HPDE6-E6E7 (cell line): ENCODE measurements at regions not wholly inside any gene's neighbourhood (a gene's known extent, or its start where the extent isn't known, plus 50 kb on each side); places are given as distances from the start of the nearest gene placed in this dataset.

Experiments used
- DNase-seq: peaks from one replicate; pipeline ENCODE4 v3.0.0; 2011; ENCODE audit warnings: missing footprints; ENCODE audit errors: extremely low spot score

- no peak for DNase-seq
Measured at GRCh38 chr2:5751873-5752482, 59.8 kb downstream of the SOX11 start.

GRCh38 chr2:5756272-5756671, 64.1 kb downstream of the SOX11 start:
- DNase-seq, result no peak

GRCh38 chr2:5758346-5758745, 66.2 kb downstream of the SOX11 start:
- no peak for DNase-seq

GRCh38 chr2:5759949-5760348, 67.8 kb downstream of the SOX11 start:
- no peak for DNase-seq

- DNase-seq, result no peak
Measured at GRCh38 chr2:5763531-5763930, 71.3 kb downstream of the SOX11 start.

GRCh38 chr2:5764041-5764440, 71.9 kb downstream of the SOX11 start:
- DNase-seq, result no peak

GRCh38 chr2:5766056-5766455, 73.9 kb downstream of the SOX11 start:
- DNase-seq, result no peak

- DNase-seq, result no peak
Measured at GRCh38 chr2:5766561-5766960, 74.4 kb downstream of the SOX11 start.

- DNase-seq, result no peak
Measured at GRCh38 chr2:5777131-5777535, 84.9 kb downstream of the SOX11 start.

GRCh38 chr2:5781679-5782078, 89.5 kb downstream of the SOX11 start:
- DNase-seq, result no peak

GRCh38 chr2:5782103-5782502, 89.9 kb downstream of the SOX11 start:
- DNase-seq, result no peak

GRCh38 chr2:5788447-5788846, 96.3 kb downstream of the SOX11 start:
- no peak for DNase-seq

- no peak for DNase-seq
Measured at GRCh38 chr2:5791371-5791770, 99.2 kb downstream of the SOX11 start.

GRCh38 chr2:5794012-5794411, 101.8 kb downstream of the SOX11 start:
- DNase-seq, result no peak

GRCh38 chr2:5798084-5798483, 105.9 kb downstream of the SOX11 start:
- no peak for DNase-seq

- no peak for DNase-seq
Measured at GRCh38 chr2:5799348-5799747, 107.2 kb downstream of the SOX11 start.

GRCh38 chr2:5803547-5803946, 111.4 kb downstream of the SOX11 start:
- no peak for DNase-seq

GRCh38 chr2:5818961-5819600, 126.9 kb downstream of the SOX11 start:
- no peak for DNase-seq

GRCh38 chr2:5824126-5824525, 131.9 kb downstream of the SOX11 start:
- DNase-seq, result no peak

- DNase-seq, result no peak
Measured at GRCh38 chr2:5825686-5826085, 133.5 kb downstream of the SOX11 start.

- DNase-seq, result no peak
Measured at GRCh38 chr2:5826979-5827655, 134.9 kb downstream of the SOX11 start.

- no peak for DNase-seq
Measured at GRCh38 chr2:5834501-5834900, 142.3 kb downstream of the SOX11 start.

GRCh38 chr2:5839550-5839949, 147.4 kb downstream of the SOX11 start:
- no peak for DNase-seq
